HG03439 (cell line): ENCODE measurements at regions not wholly inside any gene's neighbourhood (a gene's known extent, or its start where the extent isn't known, plus 50 kb on each side); places are given as distances from the start of the nearest gene placed in this dataset.
"Not testable (repeated sequence)": the region's sequence is repeated elsewhere in the genome, so short reads cannot be mapped to it uniquely, and the experiment has no call there.

ENCODE experiments used
- ATAC-seq: cut with Tn5 transposase; IDR thresholded peaks from one replicate; pipeline ENCODE4 v1.9.1; 2021; ENCODE audit warnings: mild to moderate bottlenecking, moderate library complexity; ENCODE audit not compliant: unreplicated experiment

DNA sequence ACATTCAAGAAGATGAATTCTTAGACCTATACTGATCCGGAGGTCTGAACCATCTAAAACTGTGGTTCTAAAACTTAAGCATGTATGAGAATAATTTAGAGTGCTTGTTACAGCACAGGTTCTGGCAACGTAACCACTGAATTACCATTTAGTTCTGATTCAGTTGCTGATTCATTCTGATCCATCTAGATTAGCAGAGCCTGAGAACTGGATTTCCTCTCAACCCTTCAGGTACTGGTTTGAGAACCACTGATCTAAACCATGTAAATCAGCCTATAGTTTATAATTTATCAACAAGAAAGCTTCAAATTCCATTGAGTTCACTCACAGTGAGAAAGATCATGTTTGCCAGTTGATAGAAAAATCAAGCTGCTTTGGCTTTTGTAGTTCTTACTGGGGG, 1001.1 kb upstream of the EPHA6 start:
- ATAC-seq, result no peak

DNA sequence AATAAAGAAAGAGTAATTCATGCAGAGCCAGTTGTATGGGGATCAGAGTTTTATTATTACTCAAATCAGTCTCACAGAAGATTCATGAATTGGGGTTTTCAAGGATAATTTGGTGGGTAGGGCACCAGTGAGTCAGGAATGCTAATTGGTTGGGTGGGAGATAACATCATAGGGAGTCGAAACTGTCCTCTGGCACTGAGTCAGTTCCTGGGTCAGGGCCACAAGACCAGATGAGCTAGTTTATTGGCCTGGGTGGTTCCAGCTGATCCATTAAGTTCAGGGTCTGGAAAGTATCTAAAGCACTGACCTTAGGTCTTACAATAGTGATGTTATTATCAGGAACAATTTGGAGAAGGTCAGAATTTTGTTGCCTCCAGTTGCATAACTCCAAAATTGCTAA, 998.6 kb upstream of the EPHA6 start:
- ATAC-seq, result no peak

GRCh38 chr3:95826419-95826818, 988.0 kb upstream of the EPHA6 start:
- ATAC-seq, result no peak

DNA sequence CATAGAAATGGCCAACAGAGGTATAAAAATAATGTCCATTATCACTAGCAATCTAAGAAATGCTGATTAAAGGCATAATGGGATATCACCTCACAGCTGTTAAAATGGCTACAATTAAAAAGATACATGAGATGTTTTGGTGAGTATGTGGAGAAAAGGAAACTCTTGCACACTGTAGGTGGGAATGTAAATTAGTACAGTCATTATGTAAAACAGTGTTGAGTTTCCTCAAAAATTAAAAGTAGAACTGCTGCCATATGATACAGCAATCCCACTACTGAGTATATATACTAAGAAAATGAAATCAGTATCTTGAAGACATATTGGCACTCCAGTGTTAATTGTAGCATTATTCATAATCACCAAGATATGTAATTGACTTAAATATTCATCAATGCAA, 982.2 kb upstream of the EPHA6 start:
- ATAC-seq, result no peak

DNA sequence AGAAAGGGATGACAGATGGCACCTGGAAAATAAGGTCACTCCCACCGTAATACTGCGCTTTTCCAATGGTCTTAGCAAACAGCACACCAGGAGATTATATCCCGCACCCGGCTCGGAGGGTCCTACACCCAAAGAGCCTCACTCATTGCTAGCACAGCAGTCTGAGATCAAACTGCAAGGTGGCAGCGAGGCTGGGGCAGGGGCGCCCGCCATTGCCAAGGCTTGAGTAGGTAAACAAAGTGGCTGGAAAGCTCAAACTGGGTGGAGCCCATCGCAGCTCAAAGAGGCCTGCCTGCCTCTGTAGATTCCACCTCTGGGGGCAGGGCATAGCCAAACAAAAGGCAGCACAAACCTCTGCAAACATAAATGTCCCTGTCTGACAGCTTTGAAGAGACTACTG, 953.8 kb upstream of the EPHA6 start:
- not testable (repeated sequence) for ATAC-seq

- ATAC-seq, result no peak
Measured at GRCh38 chr3:95883801-95884200, 930.6 kb upstream of the EPHA6 start.

DNA sequence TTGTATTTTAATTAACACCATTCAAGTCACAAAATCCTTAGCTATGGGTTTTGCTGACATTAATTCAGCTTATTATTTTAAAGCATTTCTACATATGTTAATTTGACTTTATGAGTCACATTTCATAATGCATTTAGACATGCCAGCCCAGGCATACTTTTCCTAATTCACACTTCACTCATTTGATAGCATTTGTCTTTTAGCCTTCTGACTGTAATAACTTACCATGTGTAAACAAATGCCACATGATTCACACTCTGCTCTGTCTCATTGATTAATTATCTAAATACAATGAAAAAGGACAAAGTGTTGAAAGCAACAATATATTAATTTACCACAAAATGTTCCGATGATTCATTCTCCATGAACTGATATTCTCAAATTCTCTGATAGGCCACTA, 927.8 kb upstream of the EPHA6 start:
- ATAC-seq, result no peak

- no peak for ATAC-seq
Measured at GRCh38 chr3:95887114-95887513, 927.3 kb upstream of the EPHA6 start.

- no peak for ATAC-seq
Measured at GRCh38 chr3:95894820-95895219, 919.6 kb upstream of the EPHA6 start.

GRCh38 chr3:95899494-95899893, 914.9 kb upstream of the EPHA6 start:
- no peak for ATAC-seq

DNA sequence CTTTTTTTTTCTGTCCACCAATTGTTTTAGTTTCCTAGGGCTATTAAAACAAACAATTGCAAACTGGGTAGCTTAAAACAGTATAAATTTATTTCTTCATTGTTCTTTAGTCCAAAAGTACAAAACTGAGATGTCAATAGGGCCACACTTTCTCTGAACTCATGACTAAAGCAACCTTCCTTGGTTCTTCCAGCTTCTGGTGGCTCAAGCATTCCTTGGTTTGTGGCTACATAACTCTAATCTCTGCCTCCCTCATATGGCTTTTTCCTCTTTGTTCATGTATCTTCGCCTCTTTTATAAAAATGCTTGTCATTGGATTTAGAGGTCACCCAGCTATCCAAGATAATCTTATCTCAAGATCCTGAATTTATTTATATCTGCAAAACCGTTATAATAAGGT, 914.5 kb upstream of the EPHA6 start:
- no peak for ATAC-seq

DNA sequence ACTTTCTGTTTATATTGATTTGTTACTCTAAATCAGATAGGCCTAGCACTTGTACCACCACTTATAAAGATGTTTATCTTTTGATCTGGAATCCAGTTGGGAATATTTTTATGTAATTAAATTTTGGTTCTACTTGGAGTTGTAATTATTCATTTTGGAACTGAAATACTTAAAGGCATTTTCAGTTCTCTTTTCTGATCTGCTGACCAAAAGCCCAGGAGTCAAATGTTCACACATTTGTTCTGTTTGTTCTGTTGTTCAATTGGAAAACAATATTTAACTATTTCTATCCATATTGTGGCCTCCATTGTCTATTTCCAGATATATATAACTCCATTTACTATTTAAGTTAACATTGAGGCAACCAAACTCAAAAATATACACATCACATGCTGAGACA, 912.4 kb upstream of the EPHA6 start:
- no peak for ATAC-seq

DNA sequence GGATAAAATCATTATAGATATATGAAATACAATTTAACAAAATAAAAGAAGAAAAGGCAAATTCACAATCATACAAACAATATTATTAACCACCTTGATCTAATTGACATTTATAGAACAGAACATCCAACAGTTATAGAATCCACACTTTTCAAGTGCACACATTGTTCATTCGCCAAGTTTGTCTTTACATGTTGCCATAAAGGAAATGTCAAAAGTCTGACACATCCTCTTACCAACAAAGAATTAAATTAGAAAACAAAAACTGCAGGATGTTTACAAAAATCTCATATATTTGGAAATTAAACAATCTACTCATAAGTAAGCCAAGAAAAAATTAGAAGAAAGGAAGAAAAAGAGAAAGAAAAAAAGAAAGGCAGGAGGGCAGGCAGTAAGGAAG, 909.2 kb upstream of the EPHA6 start:
- ATAC-seq, result no peak

DNA sequence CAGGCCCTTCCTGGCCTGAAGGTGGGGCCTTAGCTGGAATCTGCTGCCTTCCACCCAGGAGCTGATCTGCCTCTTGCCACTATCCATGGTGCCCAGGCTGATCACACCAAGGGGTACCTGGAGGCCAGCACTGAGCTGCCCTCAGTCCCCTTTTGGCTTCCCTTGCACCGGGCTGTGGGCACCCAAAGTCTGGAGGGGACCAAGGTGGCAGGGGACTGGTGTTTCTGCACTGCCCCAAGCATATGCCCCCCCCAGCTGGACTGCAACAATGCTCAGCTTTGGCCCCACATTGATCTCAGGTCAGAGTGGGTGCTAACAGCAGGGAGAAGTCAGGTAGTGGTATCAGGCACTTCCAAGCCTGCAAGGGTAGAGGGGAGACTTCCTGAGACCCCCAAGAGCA, 902.6 kb upstream of the EPHA6 start:
- ATAC-seq, result no peak

DNA sequence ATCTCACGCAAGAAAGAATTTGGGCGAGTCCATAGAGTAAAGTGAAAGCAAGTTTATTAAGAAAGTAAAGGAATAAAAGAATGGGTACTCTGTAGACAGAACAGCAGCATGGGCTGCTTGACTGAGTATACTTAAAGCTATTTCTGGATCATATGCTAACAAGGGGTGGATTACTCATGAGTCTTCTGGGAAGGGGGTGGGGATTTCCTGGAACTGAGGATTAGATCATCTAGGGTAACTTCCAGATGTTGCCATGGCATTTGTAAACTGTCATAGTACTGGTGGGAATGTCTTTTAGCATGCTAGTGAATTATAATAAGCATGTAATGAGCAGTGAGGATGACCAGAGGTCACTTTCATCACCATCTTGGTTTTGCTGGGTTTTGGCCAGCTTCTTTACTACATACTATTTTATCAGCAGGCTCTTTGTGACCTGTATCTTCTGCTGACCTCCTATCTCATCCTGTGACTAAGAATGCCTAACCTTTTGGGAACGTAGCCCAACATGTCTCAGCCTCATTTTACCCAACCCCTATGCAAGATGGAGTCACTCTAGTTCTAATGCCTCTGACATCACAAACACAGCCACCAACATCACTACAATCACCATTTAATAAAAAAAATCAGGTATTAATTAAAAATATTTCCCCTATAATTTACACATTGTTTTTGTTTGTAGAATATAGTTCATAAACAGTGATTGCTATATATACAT, 890.7 kb upstream of the EPHA6 start:
- no peak for ATAC-seq

DNA sequence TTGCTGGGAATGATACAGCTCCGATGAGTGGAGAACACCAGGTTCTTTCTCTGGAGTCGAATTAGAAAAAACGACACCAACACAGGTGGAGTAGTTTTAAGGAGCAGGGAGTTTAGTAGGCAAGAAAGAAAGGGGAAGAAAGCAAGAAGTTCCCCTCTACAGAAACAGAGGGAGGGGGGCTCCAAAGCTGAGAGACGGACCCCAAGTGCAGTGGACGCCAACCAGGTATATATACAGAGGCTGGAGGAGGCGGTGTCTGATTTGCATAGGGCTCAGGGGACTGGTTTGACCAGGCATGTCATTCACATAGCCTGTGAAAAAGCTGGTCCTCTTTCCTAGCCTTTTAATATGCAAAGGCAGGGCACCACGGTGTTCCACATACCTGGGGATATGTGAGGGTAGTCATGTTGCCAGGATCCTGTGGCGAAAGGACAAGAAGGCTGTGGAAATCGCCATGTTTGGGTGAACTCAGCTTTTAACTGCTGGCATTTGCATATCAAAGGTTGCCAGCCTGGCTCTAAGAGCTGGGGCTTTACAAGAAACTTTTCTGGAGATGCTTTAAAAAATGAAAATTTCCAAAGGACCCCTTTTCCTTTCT, 887.4 kb upstream of the EPHA6 start:
- ATAC-seq, result no peak

GRCh38 chr3:95934181-95934580, 880.2 kb upstream of the EPHA6 start:
- ATAC-seq, result no peak

- ATAC-seq, result no peak
Measured at GRCh38 chr3:95939235-95939809, 875.1 kb upstream of the EPHA6 start.

DNA sequence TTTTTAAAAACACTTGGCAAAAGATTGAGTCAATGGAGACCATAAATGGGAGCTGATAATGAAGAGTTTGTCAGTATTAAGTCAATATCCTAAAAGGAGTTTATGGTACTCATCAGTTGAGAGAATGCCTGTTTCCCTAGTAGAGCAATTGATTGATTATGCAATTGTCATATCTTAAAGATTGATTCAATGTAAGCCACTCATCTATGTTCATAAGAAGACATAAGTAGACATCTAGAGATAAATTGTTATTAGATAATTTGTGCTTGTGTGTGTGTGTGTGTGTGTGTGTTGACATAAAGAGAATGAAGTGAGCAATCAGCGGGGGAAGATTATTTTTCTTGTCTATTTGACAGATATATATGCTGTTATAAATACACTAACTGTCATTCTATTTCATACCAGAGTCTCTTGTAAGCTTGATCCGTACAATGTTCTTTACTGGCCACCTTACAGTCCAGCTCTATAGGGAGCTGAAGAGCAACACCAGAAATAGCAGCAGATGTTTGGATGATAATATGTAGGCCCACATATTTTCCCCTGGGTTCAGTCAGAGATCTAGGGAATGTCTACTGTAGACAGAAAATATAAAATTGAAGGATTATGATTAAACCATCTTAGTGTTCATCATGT, 848.6 kb upstream of the EPHA6 start:
- no peak for ATAC-seq

GRCh38 chr3:95971573-95971972, 842.8 kb upstream of the EPHA6 start:
- ATAC-seq, result no peak

- ATAC-seq, result no peak
Measured at GRCh38 chr3:95994338-95994737, 820.1 kb upstream of the EPHA6 start.

DNA sequence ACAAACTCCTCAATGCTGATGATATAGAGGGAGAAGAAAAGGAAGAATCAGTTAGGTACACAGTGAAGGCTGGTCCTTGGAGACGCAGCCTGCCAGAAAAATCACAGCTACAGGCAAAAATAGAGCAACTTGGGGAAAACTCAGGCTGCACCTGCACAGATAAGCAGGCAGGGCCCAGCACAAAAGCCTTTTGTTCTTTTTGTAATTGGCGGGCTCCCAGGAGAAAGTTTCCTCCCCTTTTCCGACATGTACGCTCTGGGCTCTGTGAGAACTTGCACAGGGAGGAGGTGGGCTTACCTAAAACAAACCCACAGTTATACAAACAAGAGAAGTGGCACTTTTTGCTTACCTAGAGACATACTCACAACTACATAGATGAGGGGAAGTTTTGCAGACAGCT, 813.4 kb upstream of the EPHA6 start:
- ATAC-seq, result no peak
